Suprapubic skin (tissue), 3 donors: ENCODE measurements at regions not wholly inside any gene's neighbourhood (a gene's known extent, or its start where the extent isn't known, plus 50 kb on each side); places are given as distances from the start of the nearest gene placed in this dataset.

ENCODE experiments used
- CTCF ChIP-seq, 2 donors: fragments of 200-600 bp in 1 of 2; fragments of 450-650 bp in 1 of 2; sonication (generic) in 1 of 2; IDR thresholded peaks; one replicate each; pipeline ENCODE4 v1.5.1; 2016 to 2019; ENCODE audit warnings: antibody characterized with exemption in 2 of 2, mild to moderate bottlenecking in 1 of 2, moderate library complexity in 1 of 2
- POLR2AphosphoS5 ChIP-seq, 3 donors: sonication (generic); formaldehyde crosslinking; IDR thresholded peaks; one replicate each; pipeline ENCODE4 v1.6.1; 2017; ENCODE audit warnings: antibody characterized with exemption in 3 of 3

GRCh38 chr3:159007331-159007730 lies 205.5 kb downstream of the MFSD1 start:
- TF ChIP-seq CTCF (IDR thresholded peaks at IDR 0.05) (no peak), POLR2AphosphoS5 (IDR thresholded peaks at IDR 0.05) (no peak)
